ENCODE measurements at regions not wholly inside any gene's neighbourhood (a gene's known extent, or its start where the extent isn't known, plus 50 kb on each side); places are given as distances from the start of the nearest gene placed in this dataset.

- TF ChIP-seq POLR2AphosphoS5 (IDR thresholded peaks at IDR 0.05) (no peak), EP300 (IDR thresholded peaks at IDR 0.05; ENCODE audit: low read depth) (no peak), POLR2A (IDR thresholded peaks at IDR 0.05) (no peak)
- TF ChIP-seq, protein P1, sequence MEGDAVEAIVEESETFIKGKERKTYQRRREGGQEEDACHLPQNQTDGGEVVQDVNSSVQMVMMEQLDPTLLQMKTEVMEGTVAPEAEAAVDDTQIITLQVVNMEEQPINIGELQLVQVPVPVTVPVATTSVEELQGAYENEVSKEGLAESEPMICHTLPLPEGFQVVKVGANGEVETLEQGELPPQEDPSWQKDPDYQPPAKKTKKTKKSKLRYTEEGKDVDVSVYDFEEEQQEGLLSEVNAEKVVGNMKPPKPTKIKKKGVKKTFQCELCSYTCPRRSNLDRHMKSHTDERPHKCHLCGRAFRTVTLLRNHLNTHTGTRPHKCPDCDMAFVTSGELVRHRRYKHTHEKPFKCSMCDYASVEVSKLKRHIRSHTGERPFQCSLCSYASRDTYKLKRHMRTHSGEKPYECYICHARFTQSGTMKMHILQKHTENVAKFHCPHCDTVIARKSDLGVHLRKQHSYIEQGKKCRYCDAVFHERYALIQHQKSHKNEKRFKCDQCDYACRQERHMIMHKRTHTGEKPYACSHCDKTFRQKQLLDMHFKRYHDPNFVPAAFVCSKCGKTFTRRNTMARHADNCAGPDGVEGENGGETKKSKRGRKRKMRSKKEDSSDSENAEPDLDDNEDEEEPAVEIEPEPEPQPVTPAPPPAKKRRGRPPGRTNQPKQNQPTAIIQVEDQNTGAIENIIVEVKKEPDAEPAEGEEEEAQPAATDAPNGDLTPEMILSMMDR (IDR thresholded peaks at IDR 0.05) = no peak
- Histone ChIP-seq H3K9me3 (no peaks in the 10 kb centered on the region), H3K36me3 (no peaks in the 10 kb centered on the region), H3K27ac (no peak overlapping the region), H3K4me3 (no peak overlapping the region), H3K4me1 (peaks cover 0 to 8% (median 4%) of the 10 kb centered on the region in 4 donors), H3K27me3 (no peaks in the 10 kb centered on the region)
- intact Hi-C loops (cut with DNase I; ENCODE audit: low total_unique reads) = no loop called here
- no peak for DNase-seq
- in situ Hi-C loops (cut with MboI; ENCODE audit: low pct_ligation_motif_present in 1 of 4, low pct_unique_long_range_greater_than_20kb in 1 of 4, low sequenced_read_pairs in 3 of 4) = no loop called here
- WGBS, 2 donors (ENCODE audit: low coverage in 1 of 2) = 93% methylated on average over 1 of the region's 1 CpG; no CpG with 5 or more reads in 1 of the 2 donors
Measured at GRCh38 chr1:56300836-56301235, 278.5 kb downstream of the PLPP3 start.

GRCh38 chr1:56298866-56299265 is 280.5 kb downstream of the PLPP3 start:
- intact Hi-C loops (cut with DNase I; ENCODE audit: low total_unique reads) = no loop called here
- H3K9me3 ChIP-seq = no peaks in the 10 kb centered on the region
- no peaks in the 10 kb centered on the region for H3K36me3 ChIP-seq
- TF ChIP-seq, protein P1 (IDR thresholded peaks at IDR 0.05) = no peak
- no peak for TF ChIP-seq POLR2AphosphoS5 (IDR thresholded peaks at IDR 0.05)
- TF ChIP-seq POLR2A (IDR thresholded peaks at IDR 0.05) = no peak
- TF ChIP-seq EP300 (IDR thresholded peaks at IDR 0.05; ENCODE audit: low read depth) = no peak
- in situ Hi-C loops (cut with MboI; ENCODE audit: low pct_ligation_motif_present in 1 of 4, low pct_unique_long_range_greater_than_20kb in 1 of 4, low sequenced_read_pairs in 3 of 4) = no loop called here
- 95 to 100% methylated on average over 1 to 2 of the region's 2 CpGs for WGBS, 2 donors (ENCODE audit: low coverage in 1 of 2)
- DNase-seq = no peak
- peaks cover 0 to 8% (median 4%) of the 10 kb centered on the region in 4 donors for H3K4me1 ChIP-seq
- H3K27me3 ChIP-seq = no peaks in the 10 kb centered on the region
- no peak overlapping the region for H3K27ac ChIP-seq
- no peak overlapping the region for H3K4me3 ChIP-seq

- H3K9me3 ChIP-seq = no peaks in the 10 kb centered on the region
- intact Hi-C loops (cut with DNase I; ENCODE audit: low total_unique reads) (no loop called here), in situ Hi-C loops (cut with MboI; ENCODE audit: low pct_ligation_motif_present in 1 of 4, low pct_unique_long_range_greater_than_20kb in 1 of 4, low sequenced_read_pairs in 3 of 4) (no loop called here)
- DNase-seq = no peak
- H3K27me3 ChIP-seq = no peaks in the 10 kb centered on the region
- H3K36me3 ChIP-seq = no peaks in the 10 kb centered on the region
- peaks cover 0 to 8% (median 4%) of the 10 kb centered on the region in 4 donors for H3K4me1 ChIP-seq
- WGBS, 2 donors (ENCODE audit: low coverage in 1 of 2) = 36 to 71% methylated on average over 1 to 2 of the region's 2 CpGs
- H3K27ac ChIP-seq = no peak overlapping the region
- no peak for TF ChIP-seq POLR2A (IDR thresholded peaks at IDR 0.05)
- TF ChIP-seq POLR2AphosphoS5 (IDR thresholded peaks at IDR 0.05) = no peak
- no peak for TF ChIP-seq EP300 (IDR thresholded peaks at IDR 0.05; ENCODE audit: low read depth)
- TF ChIP-seq, protein P1 (IDR thresholded peaks at IDR 0.05) = no peak
- no peak overlapping the region for H3K4me3 ChIP-seq
Measured at GRCh38 chr1:56297904-56298303, 281.5 kb downstream of the PLPP3 start.

DNA sequence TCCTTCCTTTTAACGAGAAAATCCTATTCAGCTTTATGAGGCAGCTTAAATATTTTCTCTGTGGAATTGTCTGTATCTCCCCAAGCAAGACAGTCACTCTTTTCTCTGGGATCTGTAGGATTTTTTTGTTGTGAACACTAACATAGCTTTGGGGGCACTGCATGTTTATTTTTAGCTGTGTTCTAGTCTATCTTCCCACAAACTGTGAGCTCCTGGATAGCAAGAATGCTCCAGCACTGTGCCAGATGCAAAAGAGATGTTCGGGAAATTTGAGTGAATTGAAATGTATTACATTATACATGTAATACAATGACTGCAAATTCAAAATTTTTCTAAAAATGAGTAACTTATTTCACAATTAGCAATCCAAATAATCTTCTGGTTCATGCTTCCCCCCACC is 282.2 kb downstream of the PLPP3 start:
- no peaks in the 10 kb centered on the region for H3K27me3 ChIP-seq
- no peaks in the 10 kb centered on the region for H3K36me3 ChIP-seq
- TF ChIP-seq, protein P1 (IDR thresholded peaks at IDR 0.05) = no peak
- TF ChIP-seq POLR2AphosphoS5 (IDR thresholded peaks at IDR 0.05) (no peak), POLR2A (IDR thresholded peaks at IDR 0.05) (no peak), EP300 (IDR thresholded peaks at IDR 0.05; ENCODE audit: low read depth) (no peak)
- 74 to 78% methylated on average over 2 of the region's 2 CpGs for WGBS, 2 donors (ENCODE audit: low coverage in 1 of 2)
- in situ Hi-C loops (cut with MboI; ENCODE audit: low pct_ligation_motif_present in 1 of 4, low pct_unique_long_range_greater_than_20kb in 1 of 4, low sequenced_read_pairs in 3 of 4) (no loop called here), intact Hi-C loops (cut with DNase I; ENCODE audit: low total_unique reads) (no loop called here)
- no peak overlapping the region for H3K4me3 ChIP-seq
- no peak for DNase-seq
- no peak overlapping the region for H3K27ac ChIP-seq
- H3K4me1 ChIP-seq = peaks cover 0 to 8% (median 4%) of the 10 kb centered on the region in 4 donors
- no peaks in the 10 kb centered on the region for H3K9me3 ChIP-seq
